ENCODE measurements at regions not wholly inside any gene's neighbourhood (a gene's known extent, or its start where the extent isn't known, plus 50 kb on each side); places are given as distances from the start of the nearest gene placed in this dataset.
"Not testable (repeated sequence)": the region's sequence is repeated elsewhere in the genome, so short reads cannot be mapped to it uniquely, and the experiment has no call there.

DNA sequence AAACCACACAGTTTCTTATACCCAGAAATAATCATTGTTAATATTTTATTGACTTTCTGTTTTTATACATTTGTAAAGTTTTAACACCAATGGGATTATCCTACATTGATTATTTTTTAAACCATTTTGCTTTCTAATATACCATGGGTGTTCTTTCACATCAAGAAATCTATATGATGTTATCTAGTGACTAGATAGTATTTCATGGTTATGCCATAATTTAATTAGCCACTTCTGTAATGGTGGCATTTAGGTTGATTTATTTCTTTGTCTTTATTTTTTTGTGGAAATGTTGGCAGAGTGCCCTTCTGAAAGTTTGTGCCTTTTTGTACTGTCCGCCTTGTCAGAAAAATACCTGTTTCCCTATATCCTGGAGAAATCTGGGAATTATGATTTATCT is 193.3 kb downstream of the CEP135 start:
- Mint-ChIP-seq H3K4me1 (ENCODE audit: unreplicated experiment) (peaks cover 4% of the 10 kb centered on the region), H3K36me3 (ENCODE audit: unreplicated experiment) (no peaks in the 10 kb centered on the region), H3K27ac (ENCODE audit: unreplicated experiment) (no peak overlapping the region), H3K4me3 (ENCODE audit: unreplicated experiment) (no peak overlapping the region), H3K9me3 (ENCODE audit: unreplicated experiment) (no peaks in the 10 kb centered on the region), H3K27me3 (ENCODE audit: unreplicated experiment) (peaks cover 9% of the 10 kb centered on the region)
- DNase-seq (ENCODE audit: extremely low spot score, unreplicated experiment), result no peak
- TF ChIP-seq, protein P1, sequence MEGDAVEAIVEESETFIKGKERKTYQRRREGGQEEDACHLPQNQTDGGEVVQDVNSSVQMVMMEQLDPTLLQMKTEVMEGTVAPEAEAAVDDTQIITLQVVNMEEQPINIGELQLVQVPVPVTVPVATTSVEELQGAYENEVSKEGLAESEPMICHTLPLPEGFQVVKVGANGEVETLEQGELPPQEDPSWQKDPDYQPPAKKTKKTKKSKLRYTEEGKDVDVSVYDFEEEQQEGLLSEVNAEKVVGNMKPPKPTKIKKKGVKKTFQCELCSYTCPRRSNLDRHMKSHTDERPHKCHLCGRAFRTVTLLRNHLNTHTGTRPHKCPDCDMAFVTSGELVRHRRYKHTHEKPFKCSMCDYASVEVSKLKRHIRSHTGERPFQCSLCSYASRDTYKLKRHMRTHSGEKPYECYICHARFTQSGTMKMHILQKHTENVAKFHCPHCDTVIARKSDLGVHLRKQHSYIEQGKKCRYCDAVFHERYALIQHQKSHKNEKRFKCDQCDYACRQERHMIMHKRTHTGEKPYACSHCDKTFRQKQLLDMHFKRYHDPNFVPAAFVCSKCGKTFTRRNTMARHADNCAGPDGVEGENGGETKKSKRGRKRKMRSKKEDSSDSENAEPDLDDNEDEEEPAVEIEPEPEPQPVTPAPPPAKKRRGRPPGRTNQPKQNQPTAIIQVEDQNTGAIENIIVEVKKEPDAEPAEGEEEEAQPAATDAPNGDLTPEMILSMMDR (IDR thresholded peaks at IDR 0.05), result no peak

DNA sequence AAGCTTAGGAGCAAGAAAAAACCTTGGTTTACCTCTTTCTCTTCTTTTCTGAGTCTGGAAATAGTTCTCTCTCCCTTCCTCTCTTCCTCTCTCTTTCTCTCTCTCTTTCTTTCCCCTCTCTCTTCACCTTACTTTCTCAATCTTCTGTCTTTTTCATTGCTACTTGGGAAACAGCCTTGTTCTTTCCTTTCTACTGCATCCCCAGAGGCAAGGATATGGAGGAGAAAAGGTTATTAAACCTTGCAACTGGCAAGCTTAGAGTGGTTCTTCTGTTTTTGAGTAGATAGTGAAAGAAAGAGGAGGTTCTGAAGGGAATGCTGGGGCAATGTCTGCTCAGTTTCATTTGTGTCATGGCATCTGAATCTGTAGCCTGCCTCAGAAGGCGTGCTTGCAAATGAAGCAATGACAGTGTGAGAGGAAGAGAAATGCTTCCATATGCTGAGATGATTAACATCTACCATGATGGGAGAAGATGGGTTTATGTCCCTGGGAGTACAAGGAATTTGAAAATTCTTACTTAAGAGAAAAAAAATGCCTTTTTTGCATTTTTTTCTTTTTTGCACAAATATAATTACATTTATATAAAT is 190.6 kb downstream of the CEP135 start:
- no peaks in the 10 kb centered on the region for H3K9me3 Mint-ChIP-seq (ENCODE audit: unreplicated experiment)
- no peaks in the 10 kb centered on the region for H3K36me3 Mint-ChIP-seq (ENCODE audit: unreplicated experiment)
- TF ChIP-seq, protein P1 (IDR thresholded peaks at IDR 0.05), result no peak
- H3K27me3 Mint-ChIP-seq (ENCODE audit: unreplicated experiment), result peaks cover 9% of the 10 kb centered on the region
- DNase-seq (ENCODE audit: extremely low spot score, unreplicated experiment), result no peak
- H3K27ac Mint-ChIP-seq (ENCODE audit: unreplicated experiment), result no peak overlapping the region
- peaks cover 4% of the 10 kb centered on the region for H3K4me1 Mint-ChIP-seq (ENCODE audit: unreplicated experiment)
- H3K4me3 Mint-ChIP-seq (ENCODE audit: unreplicated experiment), result no peak overlapping the region

DNA sequence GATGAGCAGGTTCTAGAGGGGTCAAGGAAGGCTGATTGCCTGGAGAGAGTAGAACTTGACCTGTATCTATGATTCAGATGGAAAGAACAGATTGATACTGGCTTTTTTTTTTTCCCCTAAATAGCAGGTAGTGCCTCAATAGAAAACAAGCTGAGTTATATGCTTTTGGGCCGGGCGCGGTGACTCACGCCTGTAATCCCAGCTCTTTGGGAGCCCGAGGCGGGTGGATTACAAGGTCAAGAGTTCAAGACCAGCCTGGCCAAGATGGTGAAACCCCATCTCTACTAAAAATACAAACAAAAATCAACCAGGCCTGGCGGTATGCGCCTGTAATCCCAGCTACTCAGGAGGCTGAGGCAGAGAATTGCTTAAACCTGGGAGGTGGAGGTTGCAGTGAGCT is 186.1 kb downstream of the CEP135 start:
- not testable (repeated sequence) for H3K4me1 Mint-ChIP-seq (ENCODE audit: unreplicated experiment); DNase-seq (ENCODE audit: extremely low spot score, unreplicated experiment); H3K36me3 Mint-ChIP-seq (ENCODE audit: unreplicated experiment); H3K27ac Mint-ChIP-seq (ENCODE audit: unreplicated experiment); H3K9me3 Mint-ChIP-seq (ENCODE audit: unreplicated experiment); H3K4me3 Mint-ChIP-seq (ENCODE audit: unreplicated experiment); H3K27me3 Mint-ChIP-seq (ENCODE audit: unreplicated experiment)

DNA sequence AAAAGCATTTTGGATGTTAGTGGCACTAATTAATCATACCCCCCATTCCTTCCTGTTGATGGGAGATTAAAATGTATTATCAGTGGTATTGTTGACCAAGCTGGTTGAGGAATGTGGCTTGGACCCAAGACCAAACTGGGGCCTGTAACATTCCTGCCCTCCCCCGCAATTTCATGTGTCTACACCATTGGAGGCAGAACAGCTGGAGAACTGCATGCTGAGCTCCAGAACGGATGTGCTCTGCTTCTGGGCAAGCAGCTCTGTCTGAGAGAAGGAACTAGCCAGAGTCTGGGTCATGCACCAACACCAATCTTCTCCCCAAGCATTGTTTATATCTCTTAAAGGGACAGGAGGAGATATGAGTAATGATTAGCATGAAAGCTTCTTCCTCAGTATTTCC is 185.5 kb downstream of the CEP135 start:
- no peak for DNase-seq (ENCODE audit: extremely low spot score, unreplicated experiment)
- no peaks in the 10 kb centered on the region for H3K27me3 Mint-ChIP-seq (ENCODE audit: unreplicated experiment)
- no peaks in the 10 kb centered on the region for H3K36me3 Mint-ChIP-seq (ENCODE audit: unreplicated experiment)
- peaks cover 5% of the 10 kb centered on the region for H3K4me1 Mint-ChIP-seq (ENCODE audit: unreplicated experiment)
- H3K4me3 Mint-ChIP-seq (ENCODE audit: unreplicated experiment), result no peak overlapping the region
- H3K9me3 Mint-ChIP-seq (ENCODE audit: unreplicated experiment), result no peaks in the 10 kb centered on the region
- TF ChIP-seq, protein P1 (IDR thresholded peaks at IDR 0.05), result no peak
- H3K27ac Mint-ChIP-seq (ENCODE audit: unreplicated experiment), result no peak overlapping the region

DNA sequence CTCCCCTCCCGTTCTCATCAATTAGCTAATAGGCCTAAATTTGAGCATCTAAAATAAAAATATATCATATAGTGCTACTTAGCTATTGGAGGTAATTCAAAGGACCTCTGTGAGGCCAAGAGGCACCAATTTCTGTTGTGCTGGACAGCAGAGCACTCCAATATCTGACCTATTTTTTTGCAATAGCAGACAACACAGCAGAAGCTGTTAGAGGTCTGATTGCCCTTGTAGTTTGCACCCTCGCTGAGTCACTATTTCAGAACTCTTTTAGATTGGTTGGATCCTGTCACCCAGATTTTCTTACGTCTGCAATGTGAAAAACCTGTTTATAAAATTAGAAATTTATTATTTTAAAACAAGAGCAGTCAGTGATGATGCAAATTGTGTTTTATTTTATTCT is 184.1 kb downstream of the CEP135 start:
- no peak overlapping the region for H3K4me3 Mint-ChIP-seq (ENCODE audit: unreplicated experiment)
- no peaks in the 10 kb centered on the region for H3K27me3 Mint-ChIP-seq (ENCODE audit: unreplicated experiment)
- peaks cover 5% of the 10 kb centered on the region for H3K4me1 Mint-ChIP-seq (ENCODE audit: unreplicated experiment)
- H3K27ac Mint-ChIP-seq (ENCODE audit: unreplicated experiment), result no peak overlapping the region
- TF ChIP-seq, protein P1 (IDR thresholded peaks at IDR 0.05), result no peak
- no peak for DNase-seq (ENCODE audit: extremely low spot score, unreplicated experiment)
- no peaks in the 10 kb centered on the region for H3K36me3 Mint-ChIP-seq (ENCODE audit: unreplicated experiment)
- no peaks in the 10 kb centered on the region for H3K9me3 Mint-ChIP-seq (ENCODE audit: unreplicated experiment)

DNA sequence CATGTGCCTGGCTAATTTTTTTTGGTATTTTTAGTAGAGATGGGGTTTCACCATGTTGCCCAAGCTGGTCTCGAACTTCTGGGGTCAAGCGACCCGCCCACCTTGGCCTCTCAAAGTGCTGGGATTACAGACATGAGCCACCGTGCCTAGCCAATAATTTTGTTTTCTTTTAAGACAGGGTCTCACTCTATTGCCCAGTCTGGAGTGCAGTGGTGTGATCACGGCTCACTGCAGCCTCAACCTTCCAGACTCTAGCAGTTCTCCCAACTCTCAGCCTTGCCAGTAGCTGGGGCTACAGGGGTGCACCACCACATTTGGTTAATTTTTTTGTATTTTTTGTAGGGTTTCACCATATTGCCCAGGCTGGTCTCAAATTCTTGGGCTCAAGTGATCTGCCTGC is 183.4 kb downstream of the CEP135 start:
- not testable (repeated sequence) for H3K4me3 Mint-ChIP-seq (ENCODE audit: unreplicated experiment); H3K9me3 Mint-ChIP-seq (ENCODE audit: unreplicated experiment); H3K36me3 Mint-ChIP-seq (ENCODE audit: unreplicated experiment); DNase-seq (ENCODE audit: extremely low spot score, unreplicated experiment); H3K27me3 Mint-ChIP-seq (ENCODE audit: unreplicated experiment); H3K27ac Mint-ChIP-seq (ENCODE audit: unreplicated experiment); H3K4me1 Mint-ChIP-seq (ENCODE audit: unreplicated experiment)

Data from osteocyte (in vitro differentiated cells).